B cell (primary cell): ENCODE measurements at regions not wholly inside any gene's neighbourhood (a gene's known extent, or its start where the extent isn't known, plus 50 kb on each side); places are given as distances from the start of the nearest gene placed in this dataset.

Experiments
- ATAC-seq: fragments of 200-7000 bp; cut with Tn5 transposase; one replicate; pipeline ENCODE4 v1.10.0; 2021; ENCODE audit warnings: low read depth, mild to moderate bottlenecking, moderate number of reproducible peaks, moderate library complexity
- CTCF ChIA-PET: fragments of 350-600 bp; sonication (Branson Sonifier 250); formaldehyde crosslinking; loops from one replicate; lab custom pipeline; 2021; ENCODE audit warnings: antibody characterized with exemption, inconsistent platforms; lab: Charles Lee
- POLR2A ChIA-PET: fragments of 350-600 bp; sonication (Branson Sonifier 250); formaldehyde crosslinking; loops from one replicate; lab custom pipeline; 2021; ENCODE audit warnings: antibody characterized with exemption; lab: Charles Lee
- DNase-seq: peaks from one replicate; pipeline ENCODE4 v3.0.0; 2013
- H2AFZ ChIP-seq: 2 replicates; pipeline ENCODE4 v1.6.1; 2012; ENCODE audit warnings: mild to moderate bottlenecking, low read depth, low read length; ENCODE audit not compliant: insufficient read depth, poor library complexity, severe bottlenecking
- H3K27ac ChIP-seq, 2 donors: 1 replicate in 1 of 2; 2 replicates in 1 of 2; pipeline ENCODE4 v1.5.1; 2012 to 2013; ENCODE audit warnings: low read length in 2 of 2, mild to moderate bottlenecking in 2 of 2, moderate library complexity in 1 of 2
- H3K27me3 ChIP-seq, 4 experiments: fragments of 200-600 bp in 1 of 4; sonication (generic) in 1 of 4; replicated peaks in 1 of 4; 1 replicate in 2 of 4; 2 replicates in 2 of 4; pipeline versions ENCODE4 v1.6.1 to v1.7.0; 2013 to 2016; ENCODE audit warnings: low read length in 3 of 4, mild to moderate bottlenecking in 2 of 4, mixed read lengths in 1 of 4, moderate library complexity in 1 of 4; ENCODE audit not compliant: insufficient read depth in 4 of 4, control insufficient read depth in 3 of 4; ENCODE audit errors: control extremely low read depth in 1 of 4
- H3K36me3 ChIP-seq, 2 experiments: replicated peaks in 1 of 2; 1 replicate in 1 of 2; 2 replicates in 1 of 2; pipeline versions ENCODE4 v1.6.1 to v1.7.1; 2013; ENCODE audit warnings: low read length in 1 of 2; ENCODE audit not compliant: insufficient read depth in 2 of 2, control insufficient read depth in 1 of 2; ENCODE audit errors: control extremely low read depth in 1 of 2, extremely low read depth in 1 of 2
- H3K4me1 ChIP-seq, 2 donors: fragments of 200-600 bp in 1 of 2; sonication (generic) in 1 of 2; 1 replicate in 1 of 2; 2 replicates in 1 of 2; pipeline versions ENCODE4 v1.5.1 to v1.6.1; 2013 to 2017; ENCODE audit warnings: low read length in 2 of 2; ENCODE audit not compliant: control insufficient read depth in 2 of 2, insufficient read depth in 2 of 2
- H3K4me2 ChIP-seq: replicated peaks from 2 replicates; pipeline ENCODE3; 2012; ENCODE audit warnings: mild to moderate bottlenecking, low read depth, low read length; ENCODE audit not compliant: poor library complexity, severe bottlenecking
- H3K4me3 ChIP-seq, 5 experiments: fragments of 200-600 bp in 1 of 5; sonication (generic) in 1 of 5; 1 replicate in 3 of 5; 2 replicates in 2 of 5; pipeline versions ENCODE4 v1.5.1 to v1.7.0; 2011 to 2016; ENCODE audit warnings: low read length in 4 of 5, mild to moderate bottlenecking in 4 of 5, low read depth in 2 of 5, control low read depth in 1 of 5, moderate library complexity in 1 of 5; ENCODE audit not compliant: insufficient read depth in 1 of 5; ENCODE audit errors: control extremely low read depth in 1 of 5, extremely low read depth in 1 of 5
- H3K79me2 ChIP-seq: fragments of 200-600 bp; sonication (generic); one replicate; pipeline ENCODE4 v1.6.0; 2016; ENCODE audit warnings: low read length; ENCODE audit not compliant: control insufficient read depth, insufficient read depth
- H3K9ac ChIP-seq: fragments of 200-600 bp; sonication (generic); 2 replicates; pipeline ENCODE4 v1.6.1; 2017; ENCODE audit warnings: mild to moderate bottlenecking, low read length, moderate library complexity
- H3K9me3 ChIP-seq, 3 donors: one replicate each; pipeline versions ENCODE4 v1.6.1 to v1.7.1; 2013; ENCODE audit warnings: low read length in 2 of 3; ENCODE audit not compliant: control insufficient read depth in 2 of 3, insufficient read depth in 1 of 3; ENCODE audit errors: control extremely low read depth in 1 of 3
- H4K20me1 ChIP-seq: 2 replicates; pipeline ENCODE4 v1.6.0; 2012; ENCODE audit warnings: mild to moderate bottlenecking, low read length; ENCODE audit not compliant: insufficient read depth, control insufficient read depth, poor library complexity, severe bottlenecking
- H3K27ac Mint-ChIP-seq: one replicate; pipeline ENCODE4 v1.8.0; 2021; ENCODE audit warnings: mixed read lengths
- H3K27me3 Mint-ChIP-seq: one replicate; pipeline ENCODE4 v1.8.0; 2021; ENCODE audit warnings: mixed read lengths
- H3K4me1 Mint-ChIP-seq: one replicate; pipeline ENCODE4 v1.8.0; 2021; ENCODE audit warnings: mixed read lengths
- H3K4me3 Mint-ChIP-seq: one replicate; pipeline ENCODE4 v1.8.0; 2021; ENCODE audit warnings: mixed read lengths
- H3K9me3 Mint-ChIP-seq: one replicate; pipeline ENCODE4 v1.8.0; 2022; ENCODE audit warnings: mixed read lengths; ENCODE audit not compliant: insufficient read depth
- EZH2 ChIP-seq: IDR thresholded peaks from 2 replicates; pipeline ENCODE4 v1.6.1; 2012; ENCODE audit warnings: borderline replicate concordance, low read depth, mild to moderate bottlenecking, moderate library complexity, low read length; ENCODE audit not compliant: insufficient read depth, poor library complexity, severe bottlenecking
- WGBS: methylation state at CpG from one replicate; pipeline ENCODE4 v1.1.5; 2013; ENCODE audit warnings: missing lambda C conversion rate; ENCODE audit not compliant: insufficient coverage; 5-methylcytosine and 5-hydroxymethylcytosine counted together
- intact Hi-C: fragments of 100-400 bp; cut with micrococcal nuclease; formaldehyde crosslinking; loops from one replicate; pipeline ENCODE4 v1.10.0; 2022
- TF ChIP-seq, protein P1 (sequence below): fragments of 200-600 bp; IDR thresholded peaks from one replicate; pipeline ENCODE4 v1.8.0; 2022; ENCODE audit warnings: antibody characterized with exemption, mild to moderate bottlenecking

DNA sequence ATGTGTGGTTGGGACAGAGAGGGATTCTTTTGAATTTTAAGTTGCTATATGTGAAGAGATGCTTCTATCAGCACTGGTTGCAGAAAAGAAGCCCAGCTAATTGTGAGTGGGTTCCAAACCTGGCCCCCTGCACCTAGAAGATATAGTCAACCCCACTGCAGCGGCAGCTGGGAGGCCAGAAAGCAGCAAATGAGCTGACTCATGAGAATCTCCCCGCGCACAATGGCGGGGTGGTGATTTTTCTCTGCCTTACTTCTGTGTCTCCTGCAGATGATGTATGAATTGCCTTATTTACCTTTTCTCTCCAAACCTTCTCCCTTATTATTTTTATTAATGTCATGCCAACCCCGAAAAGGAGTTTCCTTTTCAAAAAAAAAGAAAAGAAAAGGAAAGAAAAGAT, 89.7 kb downstream of the MAF start:
- POLR2A ChIA-PET: no interaction called here
- intact Hi-C loops: no loop called here
- DNase-seq (no peak), ATAC-seq (no peak)
- Histone ChIP-seq H3K36me3 (no peaks in the 10 kb centered on the region), H4K20me1 (no peaks in the 10 kb centered on the region), H3K79me2 (no peaks in the 10 kb centered on the region), H3K9me3 (no peaks in the 10 kb centered on the region), H3K4me3 (no peak overlapping the region), H2AFZ (no peak overlapping the region), H3K27ac (no peak overlapping the region), H3K27me3 (no peaks in the 10 kb centered on the region), H3K4me2 (no peak overlapping the region), H3K9ac (no peak overlapping the region), H3K4me1 (no peaks in the 10 kb centered on the region)
- Mint-ChIP-seq H3K9me3 (no peaks in the 10 kb centered on the region), H3K27ac (no peak overlapping the region), H3K4me1 (no peaks in the 10 kb centered on the region), H3K27me3 (peaks cover 4% of the 10 kb centered on the region), H3K4me3 (no peak overlapping the region)
- WGBS: 60% methylated on average over 1 of the region's 5 CpGs
- CTCF ChIA-PET: no interaction called here
- TF ChIP-seq EZH2: no peak
- TF ChIP-seq, protein P1, sequence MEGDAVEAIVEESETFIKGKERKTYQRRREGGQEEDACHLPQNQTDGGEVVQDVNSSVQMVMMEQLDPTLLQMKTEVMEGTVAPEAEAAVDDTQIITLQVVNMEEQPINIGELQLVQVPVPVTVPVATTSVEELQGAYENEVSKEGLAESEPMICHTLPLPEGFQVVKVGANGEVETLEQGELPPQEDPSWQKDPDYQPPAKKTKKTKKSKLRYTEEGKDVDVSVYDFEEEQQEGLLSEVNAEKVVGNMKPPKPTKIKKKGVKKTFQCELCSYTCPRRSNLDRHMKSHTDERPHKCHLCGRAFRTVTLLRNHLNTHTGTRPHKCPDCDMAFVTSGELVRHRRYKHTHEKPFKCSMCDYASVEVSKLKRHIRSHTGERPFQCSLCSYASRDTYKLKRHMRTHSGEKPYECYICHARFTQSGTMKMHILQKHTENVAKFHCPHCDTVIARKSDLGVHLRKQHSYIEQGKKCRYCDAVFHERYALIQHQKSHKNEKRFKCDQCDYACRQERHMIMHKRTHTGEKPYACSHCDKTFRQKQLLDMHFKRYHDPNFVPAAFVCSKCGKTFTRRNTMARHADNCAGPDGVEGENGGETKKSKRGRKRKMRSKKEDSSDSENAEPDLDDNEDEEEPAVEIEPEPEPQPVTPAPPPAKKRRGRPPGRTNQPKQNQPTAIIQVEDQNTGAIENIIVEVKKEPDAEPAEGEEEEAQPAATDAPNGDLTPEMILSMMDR: no peak

DNA sequence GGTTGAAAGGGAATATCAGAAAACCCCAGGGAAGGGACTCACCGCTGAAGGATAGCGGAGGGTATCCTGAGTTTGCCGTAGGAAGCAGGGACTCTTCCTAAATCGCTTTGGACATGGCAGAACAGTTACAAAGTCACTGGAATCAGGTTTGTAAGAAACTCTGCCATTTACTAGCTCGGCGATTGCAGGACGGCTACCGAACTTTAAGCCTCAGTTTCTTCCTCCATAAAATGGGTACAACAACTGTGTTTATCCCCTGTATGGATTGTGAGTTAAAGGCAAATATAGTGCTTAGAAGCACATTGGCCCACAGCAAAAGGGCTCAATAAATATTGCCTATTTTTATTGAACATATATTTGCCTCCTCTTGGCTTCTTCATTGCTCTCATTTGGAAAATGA, 90.6 kb downstream of the MAF start:
- ChIA-PET CTCF (no interaction called here), POLR2A (no interaction called here)
- Histone ChIP-seq H3K27me3 (no peaks in the 10 kb centered on the region), H3K36me3 (no peaks in the 10 kb centered on the region), H3K79me2 (no peaks in the 10 kb centered on the region), H4K20me1 (no peaks in the 10 kb centered on the region), H2AFZ (no peak overlapping the region), H3K9ac (no peak overlapping the region), H3K9me3 (no peaks in the 10 kb centered on the region), H3K4me3 (no peak overlapping the region), H3K27ac (no peak overlapping the region), H3K4me1 (no peaks in the 10 kb centered on the region), H3K4me2 (no peak overlapping the region)
- no peak overlapping the region for H3K27ac Mint-ChIP-seq
- ATAC-seq (no peak), DNase-seq (no peak)
- intact Hi-C loops: no loop called here
- H3K27me3 Mint-ChIP-seq: peaks cover 4% of the 10 kb centered on the region
- TF ChIP-seq, protein P1: no peak
- TF ChIP-seq EZH2: no peak
- no peak overlapping the region for H3K4me3 Mint-ChIP-seq
- 93% methylated on average over 3 of the region's 8 CpGs for WGBS
- no peaks in the 10 kb centered on the region for H3K4me1 Mint-ChIP-seq
- no peaks in the 10 kb centered on the region for H3K9me3 Mint-ChIP-seq
